GM12865 (cell line): ENCODE measurements at regions not wholly inside any gene's neighbourhood (a gene's known extent, or its start where the extent isn't known, plus 50 kb on each side); places are given as distances from the start of the nearest gene placed in this dataset.

Experiments
- DNase-seq: peaks from one replicate; pipeline ENCODE4 v3.0.0; 2010; ENCODE audit warnings: low read depth
- H3K4me3 ChIP-seq: 2 replicates; pipeline ENCODE4 v1.5.1; 2011; ENCODE audit warnings: mild to moderate bottlenecking, low read depth, low read length, control low read depth
- TF ChIP-seq, protein P1 (sequence below): IDR thresholded peaks from 2 replicates; pipeline ENCODE4 v1.5.1; 2011; ENCODE audit warnings: low read length, control low read depth, low read depth, inconsistent platforms; ENCODE audit not compliant: insufficient read depth; ENCODE audit errors: missing control alignments

GRCh38 chr5:2165615-2166305 lies 283.0 kb upstream of the IRX4 start:
- no peak for DNase-seq
- TF ChIP-seq, protein P1, sequence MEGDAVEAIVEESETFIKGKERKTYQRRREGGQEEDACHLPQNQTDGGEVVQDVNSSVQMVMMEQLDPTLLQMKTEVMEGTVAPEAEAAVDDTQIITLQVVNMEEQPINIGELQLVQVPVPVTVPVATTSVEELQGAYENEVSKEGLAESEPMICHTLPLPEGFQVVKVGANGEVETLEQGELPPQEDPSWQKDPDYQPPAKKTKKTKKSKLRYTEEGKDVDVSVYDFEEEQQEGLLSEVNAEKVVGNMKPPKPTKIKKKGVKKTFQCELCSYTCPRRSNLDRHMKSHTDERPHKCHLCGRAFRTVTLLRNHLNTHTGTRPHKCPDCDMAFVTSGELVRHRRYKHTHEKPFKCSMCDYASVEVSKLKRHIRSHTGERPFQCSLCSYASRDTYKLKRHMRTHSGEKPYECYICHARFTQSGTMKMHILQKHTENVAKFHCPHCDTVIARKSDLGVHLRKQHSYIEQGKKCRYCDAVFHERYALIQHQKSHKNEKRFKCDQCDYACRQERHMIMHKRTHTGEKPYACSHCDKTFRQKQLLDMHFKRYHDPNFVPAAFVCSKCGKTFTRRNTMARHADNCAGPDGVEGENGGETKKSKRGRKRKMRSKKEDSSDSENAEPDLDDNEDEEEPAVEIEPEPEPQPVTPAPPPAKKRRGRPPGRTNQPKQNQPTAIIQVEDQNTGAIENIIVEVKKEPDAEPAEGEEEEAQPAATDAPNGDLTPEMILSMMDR, result no peak
- H3K4me3 ChIP-seq, result no peak overlapping the region

DNA sequence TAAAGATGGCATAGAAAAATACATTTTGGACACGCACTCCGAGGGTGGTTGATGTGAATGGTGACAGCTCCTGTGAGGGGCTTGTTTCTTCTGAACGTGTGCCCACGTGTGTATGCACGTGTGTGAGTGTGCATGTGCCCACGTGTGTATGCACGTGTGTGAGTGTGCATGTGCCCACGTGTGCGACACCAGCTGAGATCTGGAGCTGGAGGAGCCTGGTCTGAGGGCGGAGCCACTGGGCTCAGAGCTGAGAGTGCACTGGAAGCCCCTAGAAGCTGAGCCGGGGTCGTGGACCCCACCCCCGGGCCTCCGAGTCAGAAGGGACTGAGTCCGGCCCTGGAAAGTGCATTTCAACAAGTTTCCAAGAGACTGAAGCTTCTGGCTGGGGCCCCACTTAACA lies 282.5 kb upstream of the IRX4 start:
- DNase-seq, result no peak
- TF ChIP-seq, protein P1, result no peak
- H3K4me3 ChIP-seq, result no peak overlapping the region

GRCh38 chr5:2164586-2164985 lies 281.9 kb upstream of the IRX4 start:
- TF ChIP-seq, protein P1, result no peak
- H3K4me3 ChIP-seq, result no peak overlapping the region
- no peak for DNase-seq

DNA sequence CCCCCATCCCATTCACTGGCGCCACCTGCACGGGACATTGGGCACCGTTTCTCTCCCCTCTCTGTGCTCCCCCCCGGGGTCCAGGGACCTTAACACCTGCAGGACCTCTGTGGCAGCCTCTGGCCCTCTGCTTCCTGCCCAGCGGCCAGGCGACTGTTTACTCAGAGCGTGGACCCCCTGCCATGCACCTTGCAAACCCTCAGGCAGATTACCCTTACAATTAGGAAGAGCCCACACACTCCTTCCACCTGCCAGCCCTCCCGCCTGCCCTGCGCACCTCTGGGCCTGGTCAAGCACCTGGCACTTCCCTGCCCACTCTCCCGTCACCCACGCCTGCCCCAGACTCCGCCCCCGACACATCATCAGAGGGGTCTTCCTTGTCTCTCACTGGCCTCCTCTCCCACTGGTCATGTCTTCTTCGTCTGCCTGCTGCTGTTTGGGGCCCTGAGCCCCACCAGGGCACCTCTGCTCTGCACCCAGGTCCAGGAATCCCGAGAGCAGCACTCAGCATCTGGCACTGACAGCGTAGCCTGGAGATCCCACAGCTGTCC lies 281.3 kb upstream of the IRX4 start:
- TF ChIP-seq, protein P1, result no peak
- no peak for DNase-seq
- H3K4me3 ChIP-seq, result no peak overlapping the region

DNA sequence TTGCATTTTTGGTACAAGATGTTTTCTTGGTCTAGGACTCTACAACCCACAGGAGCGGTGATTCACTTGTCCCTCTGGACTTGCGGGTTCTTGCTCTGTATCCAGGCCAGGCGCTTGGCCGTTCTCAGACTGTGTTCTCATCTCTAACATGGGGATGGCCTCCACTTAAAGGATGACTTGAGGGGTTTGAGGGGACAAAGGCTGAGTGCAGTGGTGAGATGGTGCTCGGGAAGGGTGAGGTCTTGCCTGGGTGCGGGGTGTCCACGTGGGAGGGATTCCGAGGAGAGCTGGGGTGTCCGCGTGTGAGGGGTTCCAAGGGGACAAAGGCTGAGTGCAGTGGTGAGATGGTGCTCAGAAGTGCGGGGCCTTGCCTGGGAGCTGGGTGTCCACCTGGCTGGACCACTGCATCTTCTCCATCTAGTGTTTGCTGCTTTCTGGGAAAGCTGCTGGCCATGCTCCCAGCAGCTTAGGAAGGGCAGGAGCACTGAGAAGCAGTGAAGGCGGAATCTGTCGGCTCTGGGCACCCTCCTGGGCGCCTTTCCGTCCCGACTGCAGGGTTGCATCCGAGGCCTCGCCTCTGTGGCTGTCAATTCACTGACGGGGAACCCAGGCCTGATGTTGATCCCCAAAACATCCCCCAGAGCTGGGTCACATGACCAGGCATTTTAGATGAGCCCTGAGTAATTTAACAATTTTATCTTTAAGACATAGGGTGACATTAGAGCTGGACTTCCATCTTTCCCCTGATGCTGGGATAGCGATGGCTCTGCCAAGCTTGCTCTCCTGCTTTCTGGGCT lies 280.5 kb upstream of the IRX4 start:
- TF ChIP-seq, protein P1, result no peak

GRCh38 chr5:2160811-2161210 lies 278.1 kb upstream of the IRX4 start:
- no peak for DNase-seq
- no peak overlapping the region for H3K4me3 ChIP-seq
- TF ChIP-seq, protein P1, result no peak

More for the DNA sequence above, 280.5 kb upstream of the IRX4 start:
- no peak for DNase-seq
- H3K4me3 ChIP-seq, result no peak overlapping the region
